A673 (cell line): ENCODE measurements at regions not wholly inside any gene's neighbourhood (a gene's known extent, or its start where the extent isn't known, plus 50 kb on each side); places are given as distances from the start of the nearest gene placed in this dataset.
"Not testable (repeated sequence)": the region's sequence is repeated elsewhere in the genome, so short reads cannot be mapped to it uniquely, and the experiment has no call there.

Source experiments
- CTCF ChIP-seq: fragments of 300-800, 200-600 bp; sonication (generic); conservative IDR thresholded peaks from 2 replicates; pipeline ENCODE4 v1.5.1; 2017; ENCODE audit warnings: low read depth, mild to moderate bottlenecking, antibody characterized with exemption, low read length, moderate library complexity, mixed read lengths
- EZH2 ChIP-seq: fragments of 200-600 bp; sonication (generic); IDR thresholded peaks from 2 replicates; pipeline ENCODE4 v1.6.1; 2017; ENCODE audit warnings: borderline replicate concordance, low read depth, mild to moderate bottlenecking, mixed read lengths, antibody characterized with exemption, low read length; ENCODE audit not compliant: poor library complexity, severe bottlenecking

DNA sequence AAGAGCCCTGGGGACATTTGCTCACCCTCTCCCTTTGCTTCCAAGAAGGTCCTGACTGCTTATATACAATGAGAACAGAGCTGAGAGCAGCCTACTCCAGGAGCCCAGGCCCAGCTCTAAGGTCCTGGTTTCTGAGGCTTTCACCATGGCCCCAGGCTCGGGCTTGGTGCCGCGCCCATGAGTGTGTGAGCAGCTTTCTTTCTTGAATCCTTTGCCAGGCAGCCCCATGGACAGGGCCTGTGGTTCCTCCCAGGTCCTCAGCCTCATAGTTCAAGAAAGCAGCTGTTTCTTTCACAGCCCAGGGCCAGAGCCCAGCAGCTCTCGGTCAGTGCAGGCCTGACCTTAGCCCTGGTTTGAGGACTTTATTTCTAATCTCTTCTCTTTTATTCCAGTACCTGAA is 1197.2 kb downstream of the RPIA start:
- not testable (repeated sequence) for TF ChIP-seq CTCF, EZH2
